ENCODE measurements at regions not wholly inside any gene's neighbourhood (a gene's known extent, or its start where the extent isn't known, plus 50 kb on each side); places are given as distances from the start of the nearest gene placed in this dataset.

DNA sequence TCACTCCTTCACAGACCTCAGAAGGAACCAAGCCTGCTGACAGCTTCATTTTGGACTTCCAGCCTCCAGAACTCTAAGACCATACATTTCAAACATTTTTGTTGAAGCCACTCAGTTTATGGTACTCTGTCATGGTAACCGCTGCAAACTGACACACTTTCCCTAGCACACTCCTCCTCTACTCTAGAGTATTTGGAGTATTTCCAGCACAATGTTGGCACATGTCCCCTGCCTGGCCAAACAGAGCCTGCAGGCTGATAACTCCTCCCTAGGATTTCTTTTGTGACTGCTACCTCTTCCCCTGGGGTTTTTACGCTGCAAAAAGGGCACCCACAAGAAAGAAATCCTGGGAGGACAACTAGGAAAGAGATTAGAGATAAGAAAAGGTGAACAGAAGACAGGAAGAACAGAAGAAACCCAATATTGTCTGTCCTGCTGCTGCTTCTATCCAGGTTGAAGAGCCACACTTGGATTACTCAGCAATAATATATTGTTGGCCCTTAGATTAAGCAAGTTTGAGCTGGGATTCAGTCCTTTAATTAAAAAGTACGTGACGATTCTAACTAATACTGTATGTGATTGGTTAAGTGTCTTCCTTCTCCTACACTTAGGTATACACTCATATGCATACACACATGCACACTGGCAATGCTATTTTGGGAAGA lies 844.1 kb downstream of the LTN1 start:
- H3K27me3 ChIP-seq (replicated peaks; ENCODE audit: insufficient read depth), result no peaks in the 10 kb centered on the region
- no peak overlapping the region for H3K4me3 ChIP-seq
- no peaks in the 10 kb centered on the region for H3K36me3 ChIP-seq
- no peak overlapping the region for H3K27ac ChIP-seq
- no peak for DNase-seq (ENCODE audit: low spot score)
- H3K4me1 ChIP-seq (ENCODE audit: control insufficient read depth in 1 of 2, low read depth in 2 of 2), result peaks cover 0 to 4% of the 10 kb centered on the region in 2 donors
- no peak for ATAC-seq (ENCODE audit: insufficient number of reproducible peaks, low FRiP score, low read depth)
- TF ChIP-seq, protein P1, sequence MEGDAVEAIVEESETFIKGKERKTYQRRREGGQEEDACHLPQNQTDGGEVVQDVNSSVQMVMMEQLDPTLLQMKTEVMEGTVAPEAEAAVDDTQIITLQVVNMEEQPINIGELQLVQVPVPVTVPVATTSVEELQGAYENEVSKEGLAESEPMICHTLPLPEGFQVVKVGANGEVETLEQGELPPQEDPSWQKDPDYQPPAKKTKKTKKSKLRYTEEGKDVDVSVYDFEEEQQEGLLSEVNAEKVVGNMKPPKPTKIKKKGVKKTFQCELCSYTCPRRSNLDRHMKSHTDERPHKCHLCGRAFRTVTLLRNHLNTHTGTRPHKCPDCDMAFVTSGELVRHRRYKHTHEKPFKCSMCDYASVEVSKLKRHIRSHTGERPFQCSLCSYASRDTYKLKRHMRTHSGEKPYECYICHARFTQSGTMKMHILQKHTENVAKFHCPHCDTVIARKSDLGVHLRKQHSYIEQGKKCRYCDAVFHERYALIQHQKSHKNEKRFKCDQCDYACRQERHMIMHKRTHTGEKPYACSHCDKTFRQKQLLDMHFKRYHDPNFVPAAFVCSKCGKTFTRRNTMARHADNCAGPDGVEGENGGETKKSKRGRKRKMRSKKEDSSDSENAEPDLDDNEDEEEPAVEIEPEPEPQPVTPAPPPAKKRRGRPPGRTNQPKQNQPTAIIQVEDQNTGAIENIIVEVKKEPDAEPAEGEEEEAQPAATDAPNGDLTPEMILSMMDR (IDR thresholded peaks at IDR 0.05), result no peak
- H3K9me3 ChIP-seq, result no peaks in the 10 kb centered on the region

DNA sequence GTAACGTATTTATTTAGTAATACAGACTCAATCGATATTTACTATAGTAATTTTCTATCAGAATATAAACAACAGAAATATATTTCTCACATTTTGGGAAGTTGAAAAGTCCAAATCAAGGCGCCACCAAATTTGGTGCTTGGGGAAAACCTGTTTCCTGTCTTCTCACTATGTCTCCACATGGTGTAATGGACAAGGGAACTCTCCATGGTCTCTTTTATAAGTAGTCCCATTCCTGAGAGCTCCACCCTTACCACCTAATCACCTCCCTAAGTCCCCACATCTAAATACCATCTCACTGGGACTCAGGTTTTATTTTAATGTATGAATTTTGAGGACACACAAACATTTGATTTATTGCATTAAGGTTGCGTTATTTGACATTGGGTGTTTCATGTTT lies 848.0 kb downstream of the LTN1 start:
- no peak for DNase-seq (ENCODE audit: low spot score)
- no peak for ATAC-seq (ENCODE audit: insufficient number of reproducible peaks, low FRiP score, low read depth)
- TF ChIP-seq, protein P1 (IDR thresholded peaks at IDR 0.05), result no peak
- Histone ChIP-seq H3K9me3 (no peaks in the 10 kb centered on the region), H3K36me3 (no peaks in the 10 kb centered on the region), H3K27me3 (replicated peaks; ENCODE audit: insufficient read depth) (no peaks in the 10 kb centered on the region), H3K27ac (no peak overlapping the region), H3K4me1 (ENCODE audit: control insufficient read depth in 1 of 2, low read depth in 2 of 2) (peaks cover 6 to 10% of the 10 kb centered on the region in 2 donors), H3K4me3 (no peak overlapping the region)

DNA sequence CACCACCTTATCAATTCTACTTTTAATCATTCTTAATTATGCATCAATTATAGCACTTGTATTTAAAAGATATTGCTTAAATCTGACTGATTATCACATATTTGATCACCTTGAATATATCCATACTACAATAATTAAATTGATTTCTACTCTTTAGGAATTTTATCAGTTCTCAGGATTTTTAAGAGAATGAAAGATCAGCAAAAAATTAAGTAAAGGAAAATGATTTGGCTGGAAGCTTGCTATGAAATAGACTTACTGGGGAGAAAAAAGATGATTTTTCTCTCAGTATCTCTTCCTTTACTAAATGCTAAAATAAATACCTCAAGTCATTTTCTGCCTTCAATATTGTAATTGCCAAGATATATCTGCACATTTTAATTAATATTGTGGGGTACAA lies 848.6 kb downstream of the LTN1 start:
- Histone ChIP-seq H3K9me3 (no peaks in the 10 kb centered on the region), H3K4me1 (ENCODE audit: control insufficient read depth in 1 of 2, low read depth in 2 of 2) (peaks cover 6 to 10% of the 10 kb centered on the region in 2 donors), H3K4me3 (no peak overlapping the region), H3K27ac (no peak overlapping the region), H3K27me3 (replicated peaks; ENCODE audit: insufficient read depth) (no peaks in the 10 kb centered on the region), H3K36me3 (no peaks in the 10 kb centered on the region)
- TF ChIP-seq, protein P1 (IDR thresholded peaks at IDR 0.05), result no peak
- DNase-seq (ENCODE audit: low spot score), result no peak
- ATAC-seq (ENCODE audit: insufficient number of reproducible peaks, low FRiP score, low read depth), result no peak

DNA sequence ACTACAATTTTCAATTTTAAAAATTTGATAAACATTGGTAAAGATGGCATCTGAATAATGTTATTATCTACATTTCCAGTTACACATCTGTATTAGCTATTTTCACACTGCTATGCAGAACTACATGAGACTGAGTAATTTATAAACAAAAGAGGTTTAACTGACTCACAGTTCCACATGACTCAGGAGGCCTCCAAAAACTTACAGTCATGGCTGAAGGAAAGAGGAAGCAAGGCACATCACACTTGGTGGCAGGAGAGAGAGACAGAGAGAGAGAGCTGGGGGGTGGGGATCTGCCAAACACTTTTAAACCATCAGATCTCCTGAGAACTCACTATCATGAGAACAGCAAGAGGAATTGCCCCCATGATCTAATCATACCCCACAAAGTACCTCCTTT lies 850.0 kb downstream of the LTN1 start:
- H3K9me3 ChIP-seq, result no peaks in the 10 kb centered on the region
- no peak overlapping the region for H3K27ac ChIP-seq
- DNase-seq (ENCODE audit: low spot score) (no peak), ATAC-seq (ENCODE audit: insufficient number of reproducible peaks, low FRiP score, low read depth) (no peak)
- H3K27me3 ChIP-seq (replicated peaks; ENCODE audit: insufficient read depth), result no peaks in the 10 kb centered on the region
- H3K4me3 ChIP-seq, result no peak overlapping the region
- H3K4me1 ChIP-seq (ENCODE audit: control insufficient read depth in 1 of 2, low read depth in 2 of 2), result peaks cover 3 to 10% of the 10 kb centered on the region in 2 donors
- TF ChIP-seq, protein P1 (IDR thresholded peaks at IDR 0.05), result no peak
- H3K36me3 ChIP-seq, result no peaks in the 10 kb centered on the region

DNA sequence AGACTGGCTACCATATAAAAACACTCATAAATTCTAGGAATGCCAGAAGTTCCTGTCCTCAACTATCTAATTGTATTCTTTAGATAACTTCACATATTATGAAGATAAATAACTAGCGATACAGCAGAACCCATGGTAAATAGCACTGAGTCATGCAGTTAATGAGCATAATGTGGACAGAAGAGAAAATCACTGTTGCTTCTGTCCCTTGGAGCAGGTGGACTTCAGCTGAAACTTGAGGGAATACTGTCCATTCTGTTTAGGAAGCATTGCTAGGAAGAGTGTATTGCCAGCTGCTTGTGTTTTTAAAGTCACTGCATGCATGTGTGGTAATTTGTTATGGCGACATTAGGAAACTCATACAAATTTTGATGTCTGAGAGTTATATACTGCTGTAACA lies 854.4 kb downstream of the LTN1 start:
- DNase-seq (ENCODE audit: low spot score) (no peak), ATAC-seq (ENCODE audit: insufficient number of reproducible peaks, low FRiP score, low read depth) (no peak)
- H3K9me3 ChIP-seq, result no peaks in the 10 kb centered on the region
- TF ChIP-seq, protein P1 (IDR thresholded peaks at IDR 0.05), result no peak
- H3K27ac ChIP-seq, result no peak overlapping the region
- peaks cover 3 to 10% of the 10 kb centered on the region in 2 donors for H3K4me1 ChIP-seq (ENCODE audit: control insufficient read depth in 1 of 2, low read depth in 2 of 2)
- no peaks in the 10 kb centered on the region for H3K27me3 ChIP-seq (replicated peaks; ENCODE audit: insufficient read depth)
- no peaks in the 10 kb centered on the region for H3K36me3 ChIP-seq
- no peak overlapping the region for H3K4me3 ChIP-seq

Data from thoracic aorta (tissue), 2 donors.